ENCODE measurements at regions not wholly inside any gene's neighbourhood (a gene's known extent, or its start where the extent isn't known, plus 50 kb on each side); places are given as distances from the start of the nearest gene placed in this dataset.

DNA sequence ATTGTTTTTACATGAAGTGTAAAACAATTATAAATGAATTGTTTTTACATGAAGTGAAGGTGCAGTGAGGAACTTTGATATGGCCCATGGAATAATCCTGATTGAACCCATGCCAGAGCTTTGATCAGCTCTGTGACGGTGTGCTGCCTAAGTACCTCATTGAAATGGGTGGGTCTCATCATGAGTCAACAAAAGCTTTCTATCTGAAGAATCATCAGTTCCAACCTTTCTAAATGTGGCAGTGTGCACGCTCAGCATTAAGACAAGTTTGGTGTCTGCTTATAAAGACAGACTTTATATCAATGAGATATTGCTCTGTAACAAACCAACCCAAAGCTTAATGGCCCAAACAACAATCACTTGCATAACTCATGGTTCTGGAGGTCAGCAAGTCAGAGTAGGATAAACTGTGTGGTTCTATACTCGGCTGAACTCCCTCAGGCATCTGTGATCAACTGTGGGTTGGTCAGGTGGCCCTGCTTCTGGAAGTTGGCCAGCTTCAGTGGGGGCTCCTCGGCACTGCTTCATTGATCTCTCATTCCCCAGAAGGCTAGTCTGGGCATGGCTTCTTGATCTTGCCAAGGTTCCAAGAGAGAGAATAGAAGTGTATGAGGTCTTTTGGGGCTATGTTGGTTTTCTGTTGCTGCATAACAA is 258.0 kb downstream of the LTN1 start:
- no peak for TF ChIP-seq NFRKB (IDR thresholded peaks at IDR 0.05)
- TF ChIP-seq HDGF (IDR thresholded peaks at IDR 0.05; ENCODE audit: borderline replicate concordance): no peak
- no peak for TF ChIP-seq SP1 (IDR thresholded peaks at IDR 0.05)
- no peak for TF ChIP-seq FOXM1 (IDR thresholded peaks at IDR 0.05; ENCODE audit: borderline replicate concordance)
- TF ChIP-seq LEF1 (IDR thresholded peaks at IDR 0.05; ENCODE audit: borderline replicate concordance): no peak

All from HEK293T (cell line).